ENCODE measurements at regions not wholly inside any gene's neighbourhood (a gene's known extent, or its start where the extent isn't known, plus 50 kb on each side); places are given as distances from the start of the nearest gene placed in this dataset.
A peak's percentile ranks its signal among the peaks of the same experiment; 100 is the strongest.

DNA sequence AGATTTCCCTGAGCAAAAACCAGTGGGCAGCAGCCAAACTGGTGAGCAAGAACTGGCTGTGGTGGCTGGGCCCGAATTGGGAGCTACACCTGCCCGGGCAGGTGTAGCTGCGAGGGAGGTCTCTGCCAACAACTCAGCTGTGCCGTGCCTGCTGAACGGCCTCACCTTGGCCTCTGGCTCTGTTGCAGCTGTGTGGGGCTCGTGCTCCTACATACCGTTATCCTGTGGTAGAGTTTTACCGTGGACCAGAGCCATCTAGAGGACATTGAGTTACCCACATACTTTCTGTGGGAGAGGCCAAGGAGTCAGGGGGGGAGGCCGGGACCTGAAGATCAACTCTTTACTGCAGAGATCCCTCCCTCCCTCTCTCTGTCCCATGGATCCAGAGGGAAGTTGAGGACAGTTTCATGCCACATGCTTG is 113.2 kb downstream of the TM9SF2 start:
- Histone ChIP-seq H3K36me3 (replicated peaks; ENCODE audit: low read depth, low read length) (no peaks in the 10 kb centered on the region), H4K20me1 (ENCODE audit: insufficient read depth, low read length) (peaks cover 6% of the 10 kb centered on the region), H3K9ac (ENCODE audit: low read length) (no peak overlapping the region), H3K27ac (ENCODE audit: low read length) (no peak overlapping the region), H3K4me1 (ENCODE audit: low read length) (peaks cover 40% of the 10 kb centered on the region), H3K27me3 (ENCODE audit: low read depth, low read length) (no peaks in the 10 kb centered on the region), H2AFZ (ENCODE audit: low read depth, low read length) (no peak overlapping the region), H3K9me3 (ENCODE audit: insufficient read depth, low read length) (no peaks in the 10 kb centered on the region), H3K4me3 (ENCODE audit: low read length) (peak overlapping the region; percentile 22; the same call in 1 of the 2 replicates), H3K79me2 (ENCODE audit: low read length) (peaks cover 56% of the 10 kb centered on the region), H3K4me2 (ENCODE audit: low read length) (peak overlapping the region; percentile 66)
- no peak for TF ChIP-seq EZH2phosphoT487 (IDR thresholded peaks at IDR 0.05; ENCODE audit: low read depth)
- TF ChIP-seq CTCF (IDR thresholded peaks at IDR 0.05; ENCODE audit: low read depth, low read length), result peak; percentile 82
